ENCODE measurements at regions not wholly inside any gene's neighbourhood (a gene's known extent, or its start where the extent isn't known, plus 50 kb on each side); places are given as distances from the start of the nearest gene placed in this dataset.

GRCh38 chr4:38570647-38571276, 93.2 kb upstream of the KLF3 start:
- WGBS (ENCODE audit: extremely low coverage, insufficient coverage, low lambda C conversion rate): no CpG with 5 or more reads among the region's 5 CpGs
- Histone ChIP-seq H4K5ac (ENCODE audit: low read length) (no peak overlapping the region), H3K18ac (ENCODE audit: low read length) (no peak overlapping the region), H3K27ac (ENCODE audit: low read depth, low read length) (no peak overlapping the region), H3K79me2 (ENCODE audit: control insufficient read depth, insufficient read depth, low read length) (no peaks in the 10 kb centered on the region), H3K23ac (ENCODE audit: low read length) (no peak overlapping the region), H3K36me3 (ENCODE audit: control insufficient read depth, insufficient read depth, low read length) (no peaks in the 10 kb centered on the region), H3K9ac (ENCODE audit: low read length) (no peak overlapping the region), H3K4me2 (ENCODE audit: low read length) (no peak overlapping the region), H2AK5ac (ENCODE audit: low read length) (no peak overlapping the region), H2BK120ac (ENCODE audit: low read depth, low read length) (no peak overlapping the region), H2BK15ac (replicated peaks; ENCODE audit: low read depth) (no peak overlapping the region), H3K79me1 (ENCODE audit: low read length) (no peaks in the 10 kb centered on the region), H4K8ac (ENCODE audit: low read depth, low read length) (no peak overlapping the region), H3K4ac (ENCODE audit: low read depth, low read length) (no peak overlapping the region), H3K27me3 (ENCODE audit: insufficient read depth, low read length, poor library complexity) (no peaks in the 10 kb centered on the region), H3K4me1 (ENCODE audit: control insufficient read depth, low read depth, low read length) (no peaks in the 10 kb centered on the region), H3K56ac (ENCODE audit: low read length) (no peak overlapping the region), H2BK5ac (ENCODE audit: low read length) (no peak overlapping the region), H3K4me3 (ENCODE audit: low read length) (no peak overlapping the region)
- no peak for DNase-seq

- H3K27me3 ChIP-seq (ENCODE audit: insufficient read depth, low read length, poor library complexity): no peaks in the 10 kb centered on the region
- H3K23ac ChIP-seq (ENCODE audit: low read length): no peak overlapping the region
- H3K56ac ChIP-seq (ENCODE audit: low read length): no peak overlapping the region
- H3K4ac ChIP-seq (ENCODE audit: low read depth, low read length): no peak overlapping the region
- no peak overlapping the region for H2BK15ac ChIP-seq (replicated peaks; ENCODE audit: low read depth)
- H3K4me1 ChIP-seq (ENCODE audit: control insufficient read depth, low read depth, low read length): no peaks in the 10 kb centered on the region
- no peak overlapping the region for H2BK5ac ChIP-seq (ENCODE audit: low read length)
- no peak overlapping the region for H4K8ac ChIP-seq (ENCODE audit: low read depth, low read length)
- H3K4me2 ChIP-seq (ENCODE audit: low read length): no peak overlapping the region
- no peak overlapping the region for H2BK120ac ChIP-seq (ENCODE audit: low read depth, low read length)
- no peak overlapping the region for H3K18ac ChIP-seq (ENCODE audit: low read length)
- no peaks in the 10 kb centered on the region for H3K36me3 ChIP-seq (ENCODE audit: control insufficient read depth, insufficient read depth, low read length)
- H3K27ac ChIP-seq (ENCODE audit: low read depth, low read length): no peak overlapping the region
- no peaks in the 10 kb centered on the region for H3K79me2 ChIP-seq (ENCODE audit: control insufficient read depth, insufficient read depth, low read length)
- no peak overlapping the region for H4K5ac ChIP-seq (ENCODE audit: low read length)
- DNase-seq: no peak
- no peak overlapping the region for H3K9ac ChIP-seq (ENCODE audit: low read length)
- no peaks in the 10 kb centered on the region for H3K79me1 ChIP-seq (ENCODE audit: low read length)
- H3K4me3 ChIP-seq (ENCODE audit: low read length): no peak overlapping the region
- H2AK5ac ChIP-seq (ENCODE audit: low read length): no peak overlapping the region
Observed at GRCh38 chr4:38572793-38573192, 91.2 kb upstream of the KLF3 start.

- no peak overlapping the region for H3K18ac ChIP-seq (ENCODE audit: low read length)
- H2BK120ac ChIP-seq (ENCODE audit: low read depth, low read length): no peak overlapping the region
- DNase-seq: no peak
- WGBS (ENCODE audit: extremely low coverage, insufficient coverage, low lambda C conversion rate): no CpG with 5 or more reads among the region's 17 CpGs
- H3K56ac ChIP-seq (ENCODE audit: low read length): no peak overlapping the region
- no peak overlapping the region for H3K4me3 ChIP-seq (ENCODE audit: low read length)
- no peaks in the 10 kb centered on the region for H3K36me3 ChIP-seq (ENCODE audit: control insufficient read depth, insufficient read depth, low read length)
- no peaks in the 10 kb centered on the region for H3K79me1 ChIP-seq (ENCODE audit: low read length)
- H3K23ac ChIP-seq (ENCODE audit: low read length): no peak overlapping the region
- no peak overlapping the region for H3K9ac ChIP-seq (ENCODE audit: low read length)
- no peak overlapping the region for H4K8ac ChIP-seq (ENCODE audit: low read depth, low read length)
- H3K4ac ChIP-seq (ENCODE audit: low read depth, low read length): no peak overlapping the region
- no peak overlapping the region for H3K27ac ChIP-seq (ENCODE audit: low read depth, low read length)
- no peak overlapping the region for H2AK5ac ChIP-seq (ENCODE audit: low read length)
- H3K79me2 ChIP-seq (ENCODE audit: control insufficient read depth, insufficient read depth, low read length): no peaks in the 10 kb centered on the region
- H3K27me3 ChIP-seq (ENCODE audit: insufficient read depth, low read length, poor library complexity): no peaks in the 10 kb centered on the region
- H2BK5ac ChIP-seq (ENCODE audit: low read length): no peak overlapping the region
- H4K5ac ChIP-seq (ENCODE audit: low read length): no peak overlapping the region
- H3K4me1 ChIP-seq (ENCODE audit: control insufficient read depth, low read depth, low read length): no peaks in the 10 kb centered on the region
- no peak overlapping the region for H2BK15ac ChIP-seq (replicated peaks; ENCODE audit: low read depth)
- H3K4me2 ChIP-seq (ENCODE audit: low read length): no peak overlapping the region
Observed at GRCh38 chr4:38574559-38575333, 89.3 kb upstream of the KLF3 start.

GRCh38 chr4:38576767-38577166, 87.2 kb upstream of the KLF3 start:
- no peaks in the 10 kb centered on the region for H3K36me3 ChIP-seq (ENCODE audit: control insufficient read depth, insufficient read depth, low read length)
- H3K79me2 ChIP-seq (ENCODE audit: control insufficient read depth, insufficient read depth, low read length): no peaks in the 10 kb centered on the region
- H3K27ac ChIP-seq (ENCODE audit: low read depth, low read length): no peak overlapping the region

GRCh38 chr4:38577462-38577861, 86.5 kb upstream of the KLF3 start:
- Histone ChIP-seq H2AK5ac (ENCODE audit: low read length) (no peak overlapping the region), H3K79me1 (ENCODE audit: low read length) (no peaks in the 10 kb centered on the region), H3K23ac (ENCODE audit: low read length) (no peak overlapping the region), H3K9ac (ENCODE audit: low read length) (no peak overlapping the region), H3K4me2 (ENCODE audit: low read length) (no peak overlapping the region), H3K56ac (ENCODE audit: low read length) (no peak overlapping the region), H3K36me3 (ENCODE audit: control insufficient read depth, insufficient read depth, low read length) (no peaks in the 10 kb centered on the region), H3K4me1 (ENCODE audit: control insufficient read depth, low read depth, low read length) (no peaks in the 10 kb centered on the region), H4K5ac (ENCODE audit: low read length) (no peak overlapping the region), H2BK5ac (ENCODE audit: low read length) (no peak overlapping the region), H3K18ac (ENCODE audit: low read length) (no peak overlapping the region), H3K27me3 (ENCODE audit: insufficient read depth, low read length, poor library complexity) (no peaks in the 10 kb centered on the region), H3K79me2 (ENCODE audit: control insufficient read depth, insufficient read depth, low read length) (no peaks in the 10 kb centered on the region), H2BK120ac (ENCODE audit: low read depth, low read length) (no peak overlapping the region), H3K27ac (ENCODE audit: low read depth, low read length) (no peak overlapping the region), H3K4ac (ENCODE audit: low read depth, low read length) (no peak overlapping the region), H4K8ac (ENCODE audit: low read depth, low read length) (no peak overlapping the region), H3K4me3 (ENCODE audit: low read length) (no peak overlapping the region), H2BK15ac (replicated peaks; ENCODE audit: low read depth) (no peak overlapping the region)
- no peak for DNase-seq

More at GRCh38 chr4:38576767-38577166, 87.2 kb upstream of the KLF3 start:
- Histone ChIP-seq H3K4me1 (ENCODE audit: control insufficient read depth, low read depth, low read length) (no peaks in the 10 kb centered on the region), H3K79me1 (ENCODE audit: low read length) (no peaks in the 10 kb centered on the region), H3K27me3 (ENCODE audit: insufficient read depth, low read length, poor library complexity) (no peaks in the 10 kb centered on the region), H2AK5ac (ENCODE audit: low read length) (no peak overlapping the region), H3K23ac (ENCODE audit: low read length) (no peak overlapping the region), H4K5ac (ENCODE audit: low read length) (no peak overlapping the region), H2BK120ac (ENCODE audit: low read depth, low read length) (no peak overlapping the region), H3K18ac (ENCODE audit: low read length) (no peak overlapping the region), H3K9ac (ENCODE audit: low read length) (no peak overlapping the region), H3K4me2 (ENCODE audit: low read length) (no peak overlapping the region), H2BK15ac (replicated peaks; ENCODE audit: low read depth) (no peak overlapping the region), H4K8ac (ENCODE audit: low read depth, low read length) (no peak overlapping the region), H3K4me3 (ENCODE audit: low read length) (no peak overlapping the region), H3K56ac (ENCODE audit: low read length) (no peak overlapping the region), H2BK5ac (ENCODE audit: low read length) (no peak overlapping the region), H3K4ac (ENCODE audit: low read depth, low read length) (no peak overlapping the region)
- no peak for DNase-seq
- WGBS (ENCODE audit: extremely low coverage, insufficient coverage, low lambda C conversion rate): no CpG with 5 or more reads among the region's 3 CpGs
